Neural cell (in vitro differentiated cells): ENCODE measurements at regions not wholly inside any gene's neighbourhood (a gene's known extent, or its start where the extent isn't known, plus 50 kb on each side); places are given as distances from the start of the nearest gene placed in this dataset.

ENCODE experiments used
- H2AFZ ChIP-seq: fragments of 200-600, 300-800 bp; sonication (generic), shearing (Covaris generic); 2 replicates; pipeline ENCODE4 v1.6.0; 2014; ENCODE audit warnings: low read depth, mild to moderate bottlenecking, antibody characterized with exemption, low read length, moderate library complexity
- H3F3A ChIP-seq: fragments of 200-600 bp; shearing (Covaris generic); 2 replicates; pipeline ENCODE4 v1.6.1; 2016; ENCODE audit warnings: mild to moderate bottlenecking, moderate library complexity, mixed read lengths, antibody characterized with exemption, low read length; ENCODE audit not compliant: insufficient read depth, poor library complexity, severe bottlenecking
- H3K27ac ChIP-seq: fragments of 200-600, 300-800 bp; sonication (generic), shearing (Covaris generic); 2 replicates; pipeline ENCODE4 v1.5.1; 2014; ENCODE audit warnings: mild to moderate bottlenecking, low read length, moderate library complexity
- H3K27me3 ChIP-seq: fragments of 300-800, 200-600 bp; sonication (generic), shearing (Covaris generic); 2 replicates; pipeline ENCODE4 v1.6.0; 2014; ENCODE audit warnings: mild to moderate bottlenecking, low read depth, low read length, moderate library complexity; ENCODE audit not compliant: insufficient read depth
- H3K36me3 ChIP-seq: fragments of 300-800, 200-600 bp; sonication (generic), shearing (Covaris generic); 2 replicates; pipeline ENCODE4 v1.5.1; 2014; ENCODE audit warnings: mild to moderate bottlenecking, antibody characterized with exemption, low read length, moderate library complexity; ENCODE audit not compliant: insufficient read depth
- H3K4me2 ChIP-seq: fragments of 300-800, 200-600 bp; sonication (generic), shearing (Covaris generic); 2 replicates; pipeline ENCODE4 v1.6.0; 2014; ENCODE audit warnings: mild to moderate bottlenecking, low read length
- H3K4me3 ChIP-seq: fragments of 300-800, 200-600 bp; sonication (generic), shearing (Covaris generic); 2 replicates; pipeline ENCODE4 v1.5.1; 2014; ENCODE audit warnings: mild to moderate bottlenecking, low read length, moderate library complexity
- H3K79me2 ChIP-seq: fragments of 200-600 bp; shearing (Covaris generic); replicated peaks from 2 replicates; pipeline ENCODE4 v1.6.0; 2014; ENCODE audit warnings: mild to moderate bottlenecking, low read length, moderate library complexity; ENCODE audit not compliant: insufficient read depth
- H3K9ac ChIP-seq: fragments of 300-800, 200-600 bp; sonication (generic), shearing (Covaris generic); 2 replicates; pipeline ENCODE4 v1.6.1; 2016; ENCODE audit warnings: mild to moderate bottlenecking, low read length, mixed read lengths
- H3K9me2 ChIP-seq: fragments of 200-600 bp; shearing (Covaris generic); 2 replicates; pipeline ENCODE4 v1.6.1; 2016; ENCODE audit warnings: mild to moderate bottlenecking, low read length, mixed read lengths; ENCODE audit not compliant: insufficient read depth
- H3K9me3 ChIP-seq: fragments of 200-600, 300-800 bp; sonication (generic), shearing (Covaris generic); 2 replicates; pipeline ENCODE4 v1.6.1; 2016; ENCODE audit warnings: mild to moderate bottlenecking, mixed run types, low read length, moderate library complexity, mixed read lengths
- H4K20me1 ChIP-seq: fragments of 200-600 bp; shearing (Covaris generic); 2 replicates; pipeline ENCODE4 v1.6.1; 2016; ENCODE audit warnings: mild to moderate bottlenecking, mixed run types; ENCODE audit not compliant: insufficient read depth
- EP300 ChIP-seq: fragments of 450-650 bp; conservative IDR thresholded peaks from 2 replicates; pipeline ENCODE4 v1.6.1; 2014; ENCODE audit warnings: antibody characterized with exemption, mild to moderate bottlenecking, moderate library complexity; ENCODE audit not compliant: poor library complexity, severe bottlenecking
- EZH2 ChIP-seq: fragments of 200-600, 300-800 bp; shearing (Covaris generic), sonication (generic); IDR thresholded peaks from 2 replicates; pipeline ENCODE4 v1.6.1; 2014; ENCODE audit warnings: antibody characterized with exemption, low read length, borderline replicate concordance, mild to moderate bottlenecking; ENCODE audit not compliant: insufficient read depth, poor library complexity, severe bottlenecking
- MXI1 ChIP-seq: fragments of 450-650 bp; conservative IDR thresholded peaks from 2 replicates; pipeline ENCODE4 v1.6.1; 2014; ENCODE audit warnings: antibody characterized with exemption, mild to moderate bottlenecking; ENCODE audit not compliant: poor library complexity, severe bottlenecking
- POLR2AphosphoS5 ChIP-seq: IDR thresholded peaks from 2 replicates; pipeline ENCODE4 v1.6.1; 2012
- RAD21 ChIP-seq: fragments of 450-650 bp; conservative IDR thresholded peaks from 2 replicates; pipeline ENCODE4 v1.6.1; 2014; ENCODE audit warnings: antibody characterized with exemption, mild to moderate bottlenecking, moderate library complexity
- SMC3 ChIP-seq: fragments of 450-650 bp; conservative IDR thresholded peaks from 2 replicates; pipeline ENCODE4 v1.6.1; 2014; ENCODE audit warnings: antibody characterized with exemption, mild to moderate bottlenecking, moderate library complexity; ENCODE audit not compliant: poor library complexity
- TAF1 ChIP-seq: IDR thresholded peaks from 2 replicates; pipeline ENCODE4 v1.6.1; 2012; ENCODE audit warnings: low read depth
- TF ChIP-seq, protein P1 (sequence below): IDR thresholded peaks from 2 replicates; pipeline ENCODE4 v1.6.1; 2012; ENCODE audit warnings: borderline replicate concordance
- TF ChIP-seq, protein P2 (sequence below): fragments of 450-650 bp; IDR thresholded peaks from 2 replicates; pipeline ENCODE4 v1.5.1; 2014; ENCODE audit warnings: antibody characterized with exemption, mild to moderate bottlenecking, moderate library complexity; ENCODE audit not compliant: poor library complexity, severe bottlenecking

DNA sequence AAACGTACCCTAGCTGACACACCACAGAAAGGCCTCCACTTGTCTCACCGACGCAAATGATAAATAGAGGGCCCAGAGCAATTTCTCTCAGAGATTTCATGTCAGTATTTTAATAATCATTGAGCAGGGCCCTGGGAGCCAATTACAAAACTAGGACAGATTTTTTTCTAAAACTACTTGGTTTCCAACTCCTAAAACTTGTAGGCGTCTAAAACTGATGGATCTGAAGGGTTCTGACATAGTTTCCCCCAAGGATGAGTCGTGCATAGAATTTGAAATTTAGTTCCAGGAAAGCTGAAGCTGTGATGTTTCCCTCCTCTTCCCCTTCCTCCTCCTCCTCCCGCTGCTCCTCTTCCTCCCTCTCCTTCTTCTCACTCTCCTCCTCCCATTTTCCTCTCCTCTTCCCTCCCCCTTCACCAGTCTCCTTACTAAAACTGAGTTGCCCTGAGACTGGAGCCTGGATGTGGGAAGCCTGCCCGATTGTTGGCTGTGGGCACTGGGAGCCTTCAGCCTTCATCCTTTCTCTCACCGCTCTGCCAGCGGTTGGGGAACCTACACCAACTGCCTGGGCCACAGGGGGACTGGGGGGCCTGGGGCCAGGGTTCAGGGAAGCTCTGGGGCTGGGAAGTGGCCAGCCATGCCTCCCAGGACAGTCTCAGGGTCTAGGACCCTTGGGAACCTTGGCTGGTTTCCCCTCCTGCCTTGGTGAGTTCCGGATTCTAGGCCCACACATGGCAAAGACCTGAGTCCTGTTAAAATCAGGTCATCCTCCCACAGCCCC, 73.9 kb upstream of the SLC6A11 start:
- Histone ChIP-seq H2AFZ (no peak overlapping the region), H3K79me2 (no peaks in the 10 kb centered on the region), H3K9me2 (no peaks in the 10 kb centered on the region), H3K27me3 (no peaks in the 10 kb centered on the region), H3K9me3 (no peaks in the 10 kb centered on the region), H4K20me1 (no peaks in the 10 kb centered on the region), H3K4me3 (no peak overlapping the region), H3K9ac (no peak overlapping the region), H3K36me3 (no peaks in the 10 kb centered on the region), H3K4me2 (no peak overlapping the region), H3F3A (no peaks in the 10 kb centered on the region), H3K27ac (no peak overlapping the region)
- TF ChIP-seq EP300: no peak
- no peak for TF ChIP-seq MXI1
- no peak for TF ChIP-seq POLR2AphosphoS5
- TF ChIP-seq, protein P1, sequence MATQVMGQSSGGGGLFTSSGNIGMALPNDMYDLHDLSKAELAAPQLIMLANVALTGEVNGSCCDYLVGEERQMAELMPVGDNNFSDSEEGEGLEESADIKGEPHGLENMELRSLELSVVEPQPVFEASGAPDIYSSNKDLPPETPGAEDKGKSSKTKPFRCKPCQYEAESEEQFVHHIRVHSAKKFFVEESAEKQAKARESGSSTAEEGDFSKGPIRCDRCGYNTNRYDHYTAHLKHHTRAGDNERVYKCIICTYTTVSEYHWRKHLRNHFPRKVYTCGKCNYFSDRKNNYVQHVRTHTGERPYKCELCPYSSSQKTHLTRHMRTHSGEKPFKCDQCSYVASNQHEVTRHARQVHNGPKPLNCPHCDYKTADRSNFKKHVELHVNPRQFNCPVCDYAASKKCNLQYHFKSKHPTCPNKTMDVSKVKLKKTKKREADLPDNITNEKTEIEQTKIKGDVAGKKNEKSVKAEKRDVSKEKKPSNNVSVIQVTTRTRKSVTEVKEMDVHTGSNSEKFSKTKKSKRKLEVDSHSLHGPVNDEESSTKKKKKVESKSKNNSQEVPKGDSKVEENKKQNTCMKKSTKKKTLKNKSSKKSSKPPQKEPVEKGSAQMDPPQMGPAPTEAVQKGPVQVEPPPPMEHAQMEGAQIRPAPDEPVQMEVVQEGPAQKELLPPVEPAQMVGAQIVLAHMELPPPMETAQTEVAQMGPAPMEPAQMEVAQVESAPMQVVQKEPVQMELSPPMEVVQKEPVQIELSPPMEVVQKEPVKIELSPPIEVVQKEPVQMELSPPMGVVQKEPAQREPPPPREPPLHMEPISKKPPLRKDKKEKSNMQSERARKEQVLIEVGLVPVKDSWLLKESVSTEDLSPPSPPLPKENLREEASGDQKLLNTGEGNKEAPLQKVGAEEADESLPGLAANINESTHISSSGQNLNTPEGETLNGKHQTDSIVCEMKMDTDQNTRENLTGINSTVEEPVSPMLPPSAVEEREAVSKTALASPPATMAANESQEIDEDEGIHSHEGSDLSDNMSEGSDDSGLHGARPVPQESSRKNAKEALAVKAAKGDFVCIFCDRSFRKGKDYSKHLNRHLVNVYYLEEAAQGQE: no peak
- TF ChIP-seq RAD21: no peak
- no peak for TF ChIP-seq EZH2
- TF ChIP-seq, protein P2, sequence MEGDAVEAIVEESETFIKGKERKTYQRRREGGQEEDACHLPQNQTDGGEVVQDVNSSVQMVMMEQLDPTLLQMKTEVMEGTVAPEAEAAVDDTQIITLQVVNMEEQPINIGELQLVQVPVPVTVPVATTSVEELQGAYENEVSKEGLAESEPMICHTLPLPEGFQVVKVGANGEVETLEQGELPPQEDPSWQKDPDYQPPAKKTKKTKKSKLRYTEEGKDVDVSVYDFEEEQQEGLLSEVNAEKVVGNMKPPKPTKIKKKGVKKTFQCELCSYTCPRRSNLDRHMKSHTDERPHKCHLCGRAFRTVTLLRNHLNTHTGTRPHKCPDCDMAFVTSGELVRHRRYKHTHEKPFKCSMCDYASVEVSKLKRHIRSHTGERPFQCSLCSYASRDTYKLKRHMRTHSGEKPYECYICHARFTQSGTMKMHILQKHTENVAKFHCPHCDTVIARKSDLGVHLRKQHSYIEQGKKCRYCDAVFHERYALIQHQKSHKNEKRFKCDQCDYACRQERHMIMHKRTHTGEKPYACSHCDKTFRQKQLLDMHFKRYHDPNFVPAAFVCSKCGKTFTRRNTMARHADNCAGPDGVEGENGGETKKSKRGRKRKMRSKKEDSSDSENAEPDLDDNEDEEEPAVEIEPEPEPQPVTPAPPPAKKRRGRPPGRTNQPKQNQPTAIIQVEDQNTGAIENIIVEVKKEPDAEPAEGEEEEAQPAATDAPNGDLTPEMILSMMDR: no peak
- TF ChIP-seq SMC3: no peak
- TF ChIP-seq TAF1: no peak

DNA sequence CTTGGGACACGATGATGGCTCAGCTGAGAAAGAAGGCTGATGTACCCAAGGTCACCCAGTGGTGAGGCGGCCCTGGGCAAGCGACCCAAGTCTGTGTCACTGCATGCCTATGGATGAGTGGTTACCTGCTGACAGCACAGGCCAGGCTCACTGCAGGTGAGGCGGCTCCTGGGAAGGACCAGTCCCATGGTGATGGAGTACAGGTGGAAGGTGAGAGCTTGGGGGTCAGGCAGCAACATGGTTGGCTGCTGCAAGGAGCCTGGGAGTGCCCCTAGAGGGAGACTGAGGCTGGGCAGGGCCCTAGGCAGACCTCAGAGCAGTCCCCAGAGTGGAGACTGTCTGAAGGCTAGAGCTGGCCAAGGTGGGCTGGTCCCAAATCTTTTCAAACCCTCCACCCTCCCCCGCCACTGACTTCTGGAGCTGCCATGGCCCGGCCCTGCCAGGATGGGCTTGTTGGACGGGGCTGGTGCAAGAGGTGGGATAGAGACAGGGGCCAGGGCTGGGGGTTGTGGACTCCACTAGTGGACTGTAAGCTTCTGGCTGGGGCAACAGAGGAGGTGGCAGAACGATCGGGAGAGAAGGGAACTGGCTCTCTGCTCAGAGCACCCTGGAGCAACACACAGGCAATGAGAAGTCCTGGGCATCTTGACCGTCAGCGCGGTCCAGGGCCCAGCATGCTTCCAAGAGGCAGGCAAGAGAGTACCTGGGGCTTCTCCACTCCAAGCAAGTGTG, 72.5 kb upstream of the SLC6A11 start:
- Histone ChIP-seq H3K9me3 (no peaks in the 10 kb centered on the region), H3K4me3 (no peak overlapping the region), H3K9me2 (no peaks in the 10 kb centered on the region), H3K36me3 (no peaks in the 10 kb centered on the region), H3K79me2 (no peaks in the 10 kb centered on the region), H3K27me3 (peaks cover under 1% of the 10 kb centered on the region), H3K27ac (no peak overlapping the region), H4K20me1 (no peaks in the 10 kb centered on the region), H2AFZ (no peak overlapping the region), H3F3A (no peaks in the 10 kb centered on the region), H3K9ac (no peak overlapping the region), H3K4me2 (no peak overlapping the region)
- no peak for TF ChIP-seq TAF1
- no peak for TF ChIP-seq EP300
- TF ChIP-seq POLR2AphosphoS5: no peak
- TF ChIP-seq, protein P1: no peak
- TF ChIP-seq, protein P2: no peak
- no peak for TF ChIP-seq EZH2
- no peak for TF ChIP-seq SMC3
- no peak for TF ChIP-seq MXI1
- TF ChIP-seq RAD21: no peak
